Cardiac septum (tissue), 1 donor: ENCODE measurements at regions not wholly inside any gene's neighbourhood (a gene's known extent, or its start where the extent isn't known, plus 50 kb on each side); places are given as distances from the start of the nearest gene placed in this dataset.

Experiments used
- DNase-seq: peaks from one replicate; pipeline ENCODE4 v3.0.0-alpha.2; 2020; ENCODE audit warnings: low spot score
- intact Hi-C: fragments of 100-400 bp; cut with DNase I; formaldehyde crosslinking; loops from one replicate; pipeline ENCODE4 v1.14.0; 2022
- donor health status: DM: no; HTN: no; CAD: no.

DNA sequence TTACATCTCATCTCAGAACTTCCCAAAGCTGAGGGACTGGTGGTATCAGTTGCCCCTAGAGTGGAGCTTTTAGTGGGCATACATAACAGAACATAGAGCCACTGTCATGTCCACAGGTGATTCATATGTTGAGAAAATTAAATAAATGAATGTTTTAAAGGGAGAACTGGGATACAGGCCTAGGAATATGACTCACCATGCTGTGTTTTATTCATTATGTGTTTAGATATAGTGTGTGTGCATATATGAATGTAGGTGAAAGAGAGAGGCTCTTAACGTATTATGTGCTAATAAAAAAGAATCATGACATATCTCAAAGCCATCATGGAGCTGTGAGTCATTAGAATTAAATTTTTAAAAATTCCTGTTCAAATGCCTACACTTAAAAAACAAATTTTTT, 332.2 kb upstream of the RSPO3 start:
- intact Hi-C loops, result no loop called here
- no peak for DNase-seq

GRCh38 chr6:126787635-126788034, 330.8 kb upstream of the RSPO3 start:
- no peak for DNase-seq
- intact Hi-C loops, result no loop called here

- intact Hi-C loops, result no loop called here
Observed at GRCh38 chr6:126788861-126789365, 329.6 kb upstream of the RSPO3 start.

GRCh38 chr6:126792340-126793085, 326.0 kb upstream of the RSPO3 start:
- DNase-seq, result no peak
- intact Hi-C loops, result no loop called here

More at GRCh38 chr6:126788861-126789365, 329.6 kb upstream of the RSPO3 start:
- DNase-seq, result no peak

DNA sequence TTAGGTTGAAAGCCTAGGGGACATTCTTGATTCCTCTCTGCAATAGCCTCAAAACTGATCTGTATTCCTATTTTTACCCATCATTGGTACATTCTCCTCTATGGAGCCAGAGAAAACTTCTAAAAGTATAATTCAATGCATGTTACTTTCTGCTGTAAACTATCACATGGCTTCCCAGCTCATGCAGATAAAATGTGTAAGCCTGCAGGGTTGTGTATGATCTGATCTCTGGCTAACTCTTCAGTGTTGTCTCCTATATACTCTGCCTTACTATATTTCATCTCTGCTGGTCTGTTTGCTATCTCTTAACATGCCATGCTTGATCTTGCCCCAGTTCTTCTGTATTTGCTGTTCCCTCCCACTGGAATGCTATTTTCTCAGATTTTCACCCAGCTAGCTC, 323.3 kb upstream of the RSPO3 start:
- DNase-seq, result no peak
- intact Hi-C loops, result no loop called here

- no peak for DNase-seq
- intact Hi-C loops, result no loop called here
Observed at GRCh38 chr6:126797981-126798380, 320.5 kb upstream of the RSPO3 start.

- no peak for DNase-seq
- intact Hi-C loops, result loop anchor here (5.0 kb wide), 1 partner anchor 319 kb away; no protein-coding TSS in a partner anchor
Observed at GRCh38 chr6:126803769-126804168, 314.7 kb upstream of the RSPO3 start.

DNA sequence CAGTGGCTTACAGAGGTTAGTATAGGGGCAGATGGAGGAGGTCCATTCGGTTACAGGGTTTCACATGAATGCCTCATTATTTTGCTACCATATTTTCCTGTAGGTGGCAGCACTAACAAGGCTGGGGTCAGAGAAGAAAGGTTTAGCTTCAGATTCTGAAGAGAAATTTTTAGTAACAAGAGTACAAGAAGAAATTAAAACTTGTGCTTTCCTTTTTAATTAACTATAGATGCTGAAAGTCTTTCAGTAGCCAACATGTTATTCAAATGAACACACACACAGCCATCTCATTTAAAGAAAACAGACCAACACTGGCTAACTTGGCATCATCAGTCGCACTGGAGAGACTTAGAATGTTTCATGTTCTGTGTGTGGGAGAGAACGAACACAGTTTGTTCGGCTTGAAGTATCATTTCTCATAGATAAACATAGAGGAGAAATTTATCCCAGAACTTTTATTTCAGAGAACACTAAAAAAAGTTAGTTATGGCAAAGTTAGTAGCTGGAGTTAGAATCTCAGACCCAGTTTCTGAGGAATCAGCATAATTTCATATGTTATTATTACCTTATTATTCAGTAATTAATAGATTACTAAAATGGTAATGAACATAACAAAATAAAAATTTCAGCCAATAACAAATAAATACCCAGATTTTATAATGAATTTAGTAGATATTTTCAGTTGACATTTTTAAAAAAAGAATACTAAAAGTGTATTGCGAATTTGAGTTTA, 314.0 kb upstream of the RSPO3 start:
- intact Hi-C loops, result loop anchor here (5.0 kb wide), 1 partner anchor 318 kb away; no protein-coding TSS in a partner anchor

GRCh38 chr6:126805861-126806260, 312.6 kb upstream of the RSPO3 start:
- DNase-seq, result no peak
- intact Hi-C loops, result no loop called here

More for the DNA sequence above, 314.0 kb upstream of the RSPO3 start:
- no peak for DNase-seq

DNA sequence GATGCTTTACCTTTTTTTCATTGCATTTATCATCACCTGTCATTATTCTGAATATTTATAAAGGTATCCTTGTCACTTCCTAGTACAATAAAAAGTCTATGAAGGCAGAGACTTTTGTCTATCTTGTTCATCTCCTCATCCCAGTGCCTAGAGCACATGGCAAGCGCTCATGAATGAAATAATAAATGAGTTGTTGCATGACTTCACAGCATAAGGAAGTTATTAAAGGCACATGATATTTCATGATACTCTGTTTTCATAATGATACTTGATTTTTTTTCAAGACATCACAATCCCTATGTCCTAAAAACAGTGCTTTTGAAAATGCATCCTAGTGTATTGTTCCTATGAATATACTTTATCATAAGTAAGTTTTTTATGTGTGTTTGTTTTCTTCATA, 310.6 kb upstream of the RSPO3 start:
- DNase-seq, result no peak
- intact Hi-C loops, result no loop called here

GRCh38 chr6:126811321-126811720, 307.1 kb upstream of the RSPO3 start:
- intact Hi-C loops, result no loop called here
- no peak for DNase-seq

DNA sequence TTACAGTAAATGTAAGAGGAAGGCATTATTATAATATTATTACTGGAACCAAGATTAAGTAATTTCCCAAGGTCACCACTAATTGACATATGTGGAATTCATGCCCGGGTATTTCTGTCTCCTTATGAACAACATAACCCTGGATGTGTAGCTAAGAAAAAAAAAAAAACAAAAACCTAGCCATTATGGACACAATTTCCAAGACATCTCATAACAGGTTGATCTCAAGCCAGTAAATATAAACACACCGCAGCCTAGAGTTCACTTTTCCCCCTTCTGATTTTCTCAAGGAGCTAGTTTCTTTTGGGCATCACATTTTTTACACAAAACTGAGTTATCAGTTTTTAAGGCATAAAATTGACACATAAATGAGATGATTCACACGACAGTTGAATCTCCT, 306.5 kb upstream of the RSPO3 start:
- intact Hi-C loops, result no loop called here

DNA sequence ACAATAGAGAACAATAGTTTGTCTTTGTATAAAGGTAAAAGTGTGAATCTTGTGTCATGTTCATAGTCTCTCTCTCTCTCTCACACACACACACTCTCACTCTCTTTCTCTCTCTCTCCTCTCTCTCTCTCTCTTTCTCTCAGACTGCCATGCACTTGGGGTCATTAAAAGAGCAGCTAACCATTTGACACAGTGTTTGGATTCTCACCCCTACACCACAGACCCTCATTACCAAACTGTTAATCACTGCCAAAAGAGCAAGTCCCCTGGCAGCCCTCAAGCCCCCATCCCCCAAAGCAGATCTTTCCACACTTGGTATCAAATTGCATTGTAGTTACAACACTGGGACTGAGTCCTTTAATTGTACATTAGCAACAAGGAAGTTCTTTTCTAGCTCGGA, 305.8 kb upstream of the RSPO3 start:
- intact Hi-C loops, result no loop called here
- DNase-seq, result no peak

More for the DNA sequence above, 306.5 kb upstream of the RSPO3 start:
- no peak for DNase-seq

DNA sequence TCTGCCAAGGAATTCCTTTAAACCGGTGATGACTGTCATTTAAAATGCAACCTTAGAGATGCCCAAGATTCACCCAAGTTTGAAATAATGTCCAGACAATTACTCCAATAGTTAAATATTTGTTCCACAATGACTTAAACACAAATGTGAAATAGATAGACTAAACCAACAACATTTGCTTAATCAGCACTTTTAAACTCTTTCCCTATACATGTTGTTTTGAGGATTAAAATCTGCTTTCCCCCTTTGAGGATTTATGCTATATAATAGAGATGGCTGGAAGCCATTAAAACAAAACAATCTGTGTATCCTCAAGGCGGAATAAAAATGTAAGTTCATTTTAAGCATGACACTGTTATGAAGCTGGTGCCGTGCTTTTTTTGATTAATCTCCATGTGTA, 297.8 kb upstream of the RSPO3 start:
- DNase-seq, result no peak
- intact Hi-C loops, result no loop called here

DNA sequence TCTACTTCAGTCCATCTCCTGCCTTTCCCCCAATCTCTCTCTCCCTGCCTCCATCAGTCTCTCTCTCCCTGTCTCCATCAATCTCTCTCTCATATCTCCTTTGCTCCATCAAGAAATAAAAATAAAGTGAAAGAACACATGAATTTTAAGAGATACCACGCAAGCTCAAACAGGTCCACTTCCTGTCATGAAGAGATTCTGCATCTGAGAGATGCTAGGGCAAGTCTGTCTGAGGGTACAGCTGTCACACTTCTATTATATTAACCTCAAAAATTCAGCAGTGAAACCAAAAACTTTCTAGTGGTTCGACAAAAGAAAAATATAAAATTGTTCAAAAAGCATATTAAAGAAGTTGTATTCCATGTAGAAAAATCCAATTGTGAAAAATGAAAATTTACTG, 296.8 kb upstream of the RSPO3 start:
- DNase-seq, result no peak
- intact Hi-C loops, result no loop called here

DNA sequence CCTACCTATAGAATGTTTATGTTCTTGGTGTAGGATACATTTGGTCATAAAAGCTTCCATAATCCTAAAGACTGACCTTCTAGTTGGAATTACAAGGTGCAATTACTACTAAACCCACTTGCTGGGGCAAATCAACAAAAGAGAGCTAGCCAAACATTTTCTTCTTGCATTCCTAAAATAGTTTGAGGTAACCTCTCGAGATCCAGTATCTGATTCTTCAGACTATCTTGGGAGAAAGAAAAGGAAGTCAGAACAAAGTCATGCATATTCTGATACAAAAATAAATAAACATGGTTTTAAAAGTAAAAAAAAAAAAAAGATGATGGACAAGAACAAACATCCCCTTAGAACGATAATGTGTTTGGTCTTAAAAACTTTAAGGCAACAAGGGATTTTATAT, 294.2 kb upstream of the RSPO3 start:
- intact Hi-C loops, result no loop called here

GRCh38 chr6:126824815-126825214, 293.7 kb upstream of the RSPO3 start:
- intact Hi-C loops, result no loop called here
- no peak for DNase-seq

More for the DNA sequence above, 294.2 kb upstream of the RSPO3 start:
- DNase-seq, result no peak

DNA sequence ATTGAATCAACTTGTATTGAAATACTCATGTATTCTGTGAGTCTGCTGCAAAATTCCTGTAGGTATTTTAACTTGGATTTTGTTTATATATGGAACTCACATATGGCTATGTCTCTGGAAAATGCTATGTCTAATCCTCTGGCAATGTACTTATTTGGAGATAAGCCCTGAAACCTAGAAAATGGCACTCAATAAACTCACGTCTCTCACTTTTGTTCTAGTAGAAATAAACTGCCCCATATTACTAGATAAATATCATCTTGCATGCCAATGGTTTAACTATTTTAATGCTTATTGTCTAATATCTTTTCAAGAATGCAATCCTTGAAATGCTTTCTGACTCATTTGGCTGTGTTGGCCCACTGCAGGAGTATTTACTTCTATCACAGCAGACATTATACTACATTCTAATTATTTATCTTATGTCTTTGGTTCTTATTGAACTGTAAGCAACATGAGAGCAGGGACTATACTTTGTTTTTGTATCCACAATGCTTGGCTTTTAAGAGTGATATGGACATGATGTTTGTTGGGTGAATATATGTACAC, 292.2 kb upstream of the RSPO3 start:
- no peak for DNase-seq

DNA sequence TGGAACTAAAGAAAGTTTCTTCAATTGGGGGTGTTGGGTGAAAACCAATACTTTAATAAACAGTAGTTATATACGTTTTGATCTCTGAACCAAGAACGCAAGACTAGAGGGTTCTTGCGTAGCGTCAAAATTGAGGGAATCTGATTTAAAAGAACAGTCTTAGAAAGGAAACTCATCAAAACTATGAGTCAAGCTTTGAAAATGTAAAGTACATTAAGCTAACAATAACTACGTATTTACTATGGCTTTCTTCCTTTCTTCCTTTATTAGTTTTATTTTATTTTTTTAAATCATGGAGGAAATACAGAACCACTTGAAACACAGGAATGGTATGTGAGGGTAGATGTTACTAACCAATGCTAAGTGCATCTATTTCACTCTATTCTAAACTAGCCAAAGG, 287.0 kb upstream of the RSPO3 start:
- DNase-seq, result no peak
- intact Hi-C loops, result no loop called here

More for the DNA sequence above, 292.2 kb upstream of the RSPO3 start:
- intact Hi-C loops, result no loop called here

GRCh38 chr6:126842769-126843168, 275.7 kb upstream of the RSPO3 start:
- no peak for DNase-seq
- intact Hi-C loops, result no loop called here

- intact Hi-C loops, result no loop called here
- no peak for DNase-seq
Observed at GRCh38 chr6:126848119-126848518, 270.4 kb upstream of the RSPO3 start.
